ENCODE measurements at regions not wholly inside any gene's neighbourhood (a gene's known extent, or its start where the extent isn't known, plus 50 kb on each side); places are given as distances from the start of the nearest gene placed in this dataset.

GRCh38 chr18:30514059-30514458 is 528.5 kb downstream of the DSC3 start:
- no peak for DNase-seq

- DNase-seq: no peak
These were observed 529.7 kb downstream of the DSC3 start for GRCh38 chr18:30512872-30513271.

GRCh38 chr18:30510882-30511281 is 531.7 kb downstream of the DSC3 start:
- DNase-seq: no peak

GRCh38 chr18:30501594-30501993 is 540.9 kb downstream of the DSC3 start:
- no peak for DNase-seq

- no peak for DNase-seq
These were observed 542.1 kb downstream of the DSC3 start for GRCh38 chr18:30500240-30500945.

- DNase-seq: no peak
These were observed 542.8 kb downstream of the DSC3 start for GRCh38 chr18:30499721-30500120.

GRCh38 chr18:30492552-30493129 is 549.9 kb downstream of the DSC3 start:
- no peak for DNase-seq

GRCh38 chr18:30491815-30492551 is 550.6 kb downstream of the DSC3 start:
- peak; percentile 20 for DNase-seq

- no peak for DNase-seq
These were observed 552.5 kb downstream of the DSC3 start for GRCh38 chr18:30489890-30490643.

GRCh38 chr18:30487962-30488361 is 554.6 kb downstream of the DSC3 start:
- DNase-seq: no peak

- no peak for DNase-seq
These were observed 555.7 kb downstream of the DSC3 start for GRCh38 chr18:30486856-30487255.

GRCh38 chr18:30485078-30485477 is 557.5 kb downstream of the DSC3 start:
- no peak for DNase-seq

GRCh38 chr18:30481871-30482270 is 560.7 kb downstream of the DSC3 start:
- DNase-seq: no peak

GRCh38 chr18:30469091-30469490 is 573.5 kb downstream of the DSC3 start:
- no peak for DNase-seq

GRCh38 chr18:30465096-30465495 is 577.4 kb downstream of the DSC3 start:
- peak; percentile 90 for DNase-seq

GRCh38 chr18:30457156-30457555 is 585.4 kb downstream of the DSC3 start:
- no peak for DNase-seq

- no peak for DNase-seq
These were observed 586.8 kb downstream of the DSC3 start for GRCh38 chr18:30455741-30456140.

GRCh38 chr18:30454920-30455319 is 587.6 kb downstream of the DSC3 start:
- no peak for DNase-seq

- no peak for DNase-seq
These were observed 590.6 kb downstream of the DSC3 start for GRCh38 chr18:30451981-30452380.

- DNase-seq: no peak
These were observed 591.6 kb downstream of the DSC3 start for GRCh38 chr18:30450927-30451326.

- no peak for DNase-seq
These were observed 595.9 kb downstream of the DSC3 start for GRCh38 chr18:30446605-30447004.

GRCh38 chr18:30444544-30444943 is 598.0 kb downstream of the DSC3 start:
- DNase-seq: no peak

- DNase-seq: no peak
These were observed 602.2 kb downstream of the DSC3 start for GRCh38 chr18:30440351-30440750.
